Lower leg skin (tissue), 4 donors: ENCODE measurements at regions not wholly inside any gene's neighbourhood (a gene's known extent, or its start where the extent isn't known, plus 50 kb on each side); places are given as distances from the start of the nearest gene placed in this dataset.
"Not testable (repeated sequence)": the region's sequence is repeated elsewhere in the genome, so short reads cannot be mapped to it uniquely, and the experiment has no call there.

Source experiments
- DNase-seq, 2 donors: peaks; one replicate each; pipeline ENCODE4 v3.0.0-alpha.2; 2019; ENCODE audit warnings: low spot score in 2 of 2
- H3K4me3 ChIP-seq: fragments of 200-600 bp; sonication (generic); 2 replicates; pipeline ENCODE4 v1.5.1; 2017; ENCODE audit warnings: mild to moderate bottlenecking, low read depth; ENCODE audit not compliant: poor library complexity, severe bottlenecking
- CTCF ChIP-seq, 3 donors: fragments of 450-650 bp; IDR thresholded peaks; one replicate each; pipeline ENCODE4 v1.5.1; 2016; ENCODE audit warnings: antibody characterized with exemption in 3 of 3, mild to moderate bottlenecking in 3 of 3, moderate library complexity in 2 of 3
- POLR2A ChIP-seq, 2 donors: fragments of 450-650 bp; IDR thresholded peaks; one replicate each; pipeline ENCODE4 v1.6.1; 2016 to 2017; ENCODE audit warnings: antibody characterized with exemption in 2 of 2, mild to moderate bottlenecking in 1 of 2, moderate library complexity in 1 of 2
- WGBS, 2 donors: methylation state at CpG; one replicate each; pipeline ENCODE4 v1.1.5; 2018; 5-methylcytosine and 5-hydroxymethylcytosine counted together
- intact Hi-C: fragments of 100-400 bp; cut with DNase I; formaldehyde crosslinking; loops from one replicate; pipeline ENCODE4 v1.15.0; 2023; ENCODE audit warnings: low total_unique reads

DNA sequence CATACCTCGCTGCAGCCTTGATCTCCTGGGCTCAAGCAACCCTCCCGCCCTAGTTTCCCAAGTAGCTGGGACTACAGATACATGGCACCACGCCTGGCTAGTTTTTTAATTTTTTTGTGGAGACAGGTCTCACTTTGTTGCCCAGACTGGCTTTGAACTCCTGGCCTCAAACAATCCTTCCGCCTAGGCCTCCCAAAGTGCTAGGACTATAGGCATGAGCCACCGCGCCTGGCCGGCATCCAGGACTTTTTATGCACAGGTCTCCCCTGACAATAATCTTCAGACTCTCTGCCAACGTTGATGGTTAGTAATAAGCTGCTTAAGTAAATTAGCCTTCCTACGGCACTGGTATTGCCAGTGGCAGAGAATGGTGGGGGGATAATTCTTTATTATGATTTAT lies 110.5 kb upstream of the MTHFD1L start:
- intact Hi-C loops: no loop called here
- no peak overlapping the region for H3K4me3 ChIP-seq
- no peak for DNase-seq
- WGBS, 2 donors: 72 to 79% methylated on average over 9 of the region's 9 CpGs
- no peak for TF ChIP-seq POLR2A (IDR thresholded peaks at IDR 0.05)
- no peak for TF ChIP-seq CTCF (IDR thresholded peaks at IDR 0.05)

- TF ChIP-seq POLR2A (IDR thresholded peaks at IDR 0.05): no peak
- no peak for TF ChIP-seq CTCF (IDR thresholded peaks at IDR 0.05)
- WGBS, 2 donors: 79 to 85% methylated on average over 10 of the region's 10 CpGs
- H3K4me3 ChIP-seq: no peak overlapping the region
- no peak for DNase-seq
- intact Hi-C loops: no loop called here
Measured at GRCh38 chr6:150755524-150755923, 110.0 kb upstream of the MTHFD1L start.

GRCh38 chr6:150756173-150756572 lies 109.3 kb upstream of the MTHFD1L start:
- intact Hi-C loops: no loop called here
- WGBS, 2 donors: 64 to 68% methylated on average over 7 of the region's 7 CpGs
- no peak overlapping the region for H3K4me3 ChIP-seq
- TF ChIP-seq POLR2A (IDR thresholded peaks at IDR 0.05) (no peak), CTCF (IDR thresholded peaks at IDR 0.05) (no peak)
- DNase-seq: no peak

- WGBS, 2 donors: 76 to 98% methylated on average over 4 of the region's 4 CpGs
- intact Hi-C loops, H3K4me3 ChIP-seq, DNase-seq: not testable (repeated sequence)
Measured at GRCh38 chr6:150757807-150758206, 107.7 kb upstream of the MTHFD1L start.

GRCh38 chr6:150759483-150759882 lies 106.0 kb upstream of the MTHFD1L start:
- TF ChIP-seq CTCF (IDR thresholded peaks at IDR 0.05) (no peak), POLR2A (IDR thresholded peaks at IDR 0.05) (no peak)
- no peak overlapping the region for H3K4me3 ChIP-seq
- 85 to 93% methylated on average over 4 of the region's 4 CpGs for WGBS, 2 donors
- intact Hi-C loops: no loop called here
- no peak for DNase-seq

DNA sequence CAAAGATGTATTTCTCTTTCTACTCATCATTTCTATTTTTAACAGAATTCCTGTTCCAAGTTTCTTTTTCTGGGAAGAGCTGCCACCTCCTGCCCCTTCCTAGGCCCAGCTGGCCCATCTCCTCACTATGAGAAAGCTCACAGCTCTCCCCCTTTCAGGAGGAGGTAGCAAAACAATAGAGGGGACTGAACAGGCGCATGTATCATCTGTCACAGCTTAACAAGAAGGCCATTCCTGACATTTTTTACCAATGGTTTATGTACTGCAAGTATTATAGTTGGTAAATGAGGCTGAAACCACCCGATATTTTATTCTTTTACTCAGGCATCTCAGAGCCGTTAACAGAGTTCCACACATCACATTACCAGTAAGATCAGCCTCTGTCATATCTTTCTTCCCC lies 103.7 kb upstream of the MTHFD1L start:
- TF ChIP-seq POLR2A (IDR thresholded peaks at IDR 0.05) (no peak), CTCF (IDR thresholded peaks at IDR 0.05) (no peak)
- intact Hi-C loops: no loop called here
- WGBS, 2 donors: 90 to 92% methylated on average over 3 of the region's 3 CpGs

More for the DNA sequence above, 103.7 kb upstream of the MTHFD1L start:
- DNase-seq: no peak
- no peak overlapping the region for H3K4me3 ChIP-seq
